Smooth muscle cell (in vitro differentiated cells): ENCODE measurements at regions not wholly inside any gene's neighbourhood (a gene's known extent, or its start where the extent isn't known, plus 50 kb on each side); places are given as distances from the start of the nearest gene placed in this dataset.
"Not testable (repeated sequence)": the region's sequence is repeated elsewhere in the genome, so short reads cannot be mapped to it uniquely, and the experiment has no call there.

Experiments used
- DNase-seq: peaks from one replicate; lab custom pipeline; 2025; ENCODE audit not compliant: unreplicated experiment; lab: John Stamatoyannopoulos, UW
- H2AFZ ChIP-seq: fragments of 200-600 bp; sonication (generic); 2 replicates; pipeline ENCODE4 v1.6.0; 2016; ENCODE audit warnings: antibody characterized with exemption, low read depth, mild to moderate bottlenecking
- H3F3A ChIP-seq: fragments of 200-600 bp; sonication (generic); 2 replicates; pipeline ENCODE4 v1.6.0; 2017; ENCODE audit warnings: antibody characterized with exemption, low read depth
- H3K27ac ChIP-seq: fragments of 200-600 bp; sonication (generic); 2 replicates; pipeline ENCODE4 v1.5.1; 2016; ENCODE audit warnings: low read depth, mild to moderate bottlenecking
- H3K27me3 ChIP-seq: fragments of 200-600 bp; sonication (generic); 2 replicates; pipeline ENCODE4 v1.6.1; 2016; ENCODE audit warnings: low read depth, mild to moderate bottlenecking
- H3K36me3 ChIP-seq: fragments of 200-600 bp; sonication (generic); 2 replicates; pipeline ENCODE4 v1.5.1; 2016; ENCODE audit warnings: low read depth
- H3K4me1 ChIP-seq: fragments of 200-600 bp; sonication (generic); 2 replicates; pipeline ENCODE4 v1.5.1; 2016; ENCODE audit warnings: low read depth
- H3K4me2 ChIP-seq: fragments of 200-600 bp; sonication (generic); 2 replicates; pipeline ENCODE4 v1.6.0; 2016; ENCODE audit warnings: mild to moderate bottlenecking
- H3K4me3 ChIP-seq: fragments of 200-600 bp; sonication (generic); 2 replicates; pipeline ENCODE4 v1.5.1; 2016; ENCODE audit warnings: mild to moderate bottlenecking
- H3K79me2 ChIP-seq: fragments of 200-600 bp; sonication (generic); 2 replicates; pipeline ENCODE4 v1.6.0; 2016; ENCODE audit warnings: low read depth, mild to moderate bottlenecking
- H3K9ac ChIP-seq: fragments of 200-600 bp; sonication (generic); 2 replicates; pipeline ENCODE4 v1.6.0; 2016; ENCODE audit warnings: low read depth
- H3K9me3 ChIP-seq: fragments of 200-600 bp; sonication (generic); replicated peaks from 2 replicates; pipeline ENCODE4 v1.5.1; 2016; ENCODE audit warnings: low read depth
- H4K20me1 ChIP-seq: fragments of 200-600 bp; sonication (generic); 2 replicates; pipeline ENCODE4 v1.6.0; 2016; ENCODE audit warnings: low read depth
- WGBS: methylation state at CpG from one replicate; pipeline ENCODE4 v1.1.7; 2016; ENCODE audit warnings: low lambda C conversion rate; 5-methylcytosine and 5-hydroxymethylcytosine counted together
- TF ChIP-seq, protein P1 (sequence below): fragments of 200-600 bp; sonication (generic); IDR thresholded peaks from 2 replicates; pipeline ENCODE4 v1.5.1; 2017; ENCODE audit warnings: borderline replicate concordance, mild to moderate bottlenecking, antibody characterized with exemption; ENCODE audit not compliant: insufficient read depth, poor library complexity, severe bottlenecking

DNA sequence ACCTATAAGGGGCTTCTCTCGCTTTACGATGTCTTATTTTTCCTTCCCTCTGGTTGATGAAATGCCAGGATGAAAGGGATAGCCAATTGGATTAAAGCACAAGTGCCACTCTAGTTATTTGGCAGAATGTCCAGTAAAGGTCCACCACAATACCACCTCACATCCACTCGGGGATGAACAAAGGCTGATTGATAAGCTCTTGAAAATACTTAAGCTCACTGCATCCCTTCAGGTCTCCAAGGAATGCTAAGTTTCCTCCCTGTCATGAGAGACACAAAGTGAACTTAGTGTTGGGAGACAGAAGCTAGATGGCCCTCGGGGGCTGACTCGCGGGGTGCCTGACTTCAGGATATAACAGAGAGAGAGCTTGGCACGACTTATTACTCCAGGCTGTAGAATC, 185.9 kb upstream of the ZNF644 start:
- H3K9me3 ChIP-seq, H4K20me1 ChIP-seq, H3K79me2 ChIP-seq, H3K4me3 ChIP-seq, H2AFZ ChIP-seq, H3K27ac ChIP-seq, H3K27me3 ChIP-seq, H3K4me2 ChIP-seq, H3K9ac ChIP-seq, H3K36me3 ChIP-seq, H3K4me1 ChIP-seq, DNase-seq, H3F3A ChIP-seq: not testable (repeated sequence)
- 91% methylated on average over 7 of the region's 7 CpGs for WGBS

DNA sequence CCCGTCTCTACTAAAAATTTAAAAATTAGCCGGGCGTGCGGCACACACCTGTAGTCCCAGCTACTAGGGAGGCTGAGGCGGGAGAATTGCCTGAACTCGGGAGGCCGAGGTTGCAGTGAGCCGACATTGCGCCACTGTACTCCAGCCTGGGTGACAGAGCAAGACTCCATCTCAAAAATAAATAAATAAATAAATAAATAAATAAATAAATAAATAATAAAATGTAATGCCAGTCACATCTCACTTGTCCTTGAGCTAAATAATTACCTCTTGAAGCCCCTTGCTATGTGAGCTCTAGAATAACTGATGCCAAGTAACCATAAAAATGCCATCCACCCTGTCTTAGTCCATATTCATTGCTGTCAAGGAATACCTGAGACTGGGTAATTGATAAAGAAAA, 182.3 kb upstream of the ZNF644 start:
- not testable (repeated sequence) for H3K27me3 ChIP-seq, H3K4me2 ChIP-seq, H3K79me2 ChIP-seq, H2AFZ ChIP-seq, DNase-seq, H3K4me1 ChIP-seq, H4K20me1 ChIP-seq, H3F3A ChIP-seq, H3K4me3 ChIP-seq, H3K36me3 ChIP-seq, H3K27ac ChIP-seq, H3K9me3 ChIP-seq, H3K9ac ChIP-seq
- WGBS = 97% methylated on average over 9 of the region's 9 CpGs

DNA sequence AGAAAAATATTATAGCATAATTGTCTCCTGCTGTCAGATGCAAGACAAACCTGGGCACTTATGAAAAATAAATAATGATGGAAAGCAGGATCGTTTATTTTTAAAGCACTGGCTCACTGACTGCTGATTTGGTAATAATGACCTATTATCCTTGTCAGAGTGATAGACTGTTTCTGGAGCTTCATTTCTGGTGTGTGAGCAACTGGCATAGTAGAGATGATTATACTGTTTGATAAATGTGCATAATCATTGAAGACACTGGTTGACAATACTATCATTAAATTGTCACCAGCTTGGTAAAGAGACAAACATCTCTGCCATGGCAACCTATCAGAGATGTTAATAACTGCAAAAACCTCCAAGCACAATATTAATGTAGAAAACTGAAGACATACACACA, 179.9 kb upstream of the ZNF644 start:
- H3K4me1 ChIP-seq = no peaks in the 10 kb centered on the region
- no peaks in the 10 kb centered on the region for H3K27me3 ChIP-seq
- 97% methylated on average over 1 of the region's 1 CpG for WGBS
- no peak overlapping the region for H3K9ac ChIP-seq
- DNase-seq = no peak
- H3K79me2 ChIP-seq = no peaks in the 10 kb centered on the region
- no peak overlapping the region for H3K4me2 ChIP-seq
- TF ChIP-seq, protein P1, sequence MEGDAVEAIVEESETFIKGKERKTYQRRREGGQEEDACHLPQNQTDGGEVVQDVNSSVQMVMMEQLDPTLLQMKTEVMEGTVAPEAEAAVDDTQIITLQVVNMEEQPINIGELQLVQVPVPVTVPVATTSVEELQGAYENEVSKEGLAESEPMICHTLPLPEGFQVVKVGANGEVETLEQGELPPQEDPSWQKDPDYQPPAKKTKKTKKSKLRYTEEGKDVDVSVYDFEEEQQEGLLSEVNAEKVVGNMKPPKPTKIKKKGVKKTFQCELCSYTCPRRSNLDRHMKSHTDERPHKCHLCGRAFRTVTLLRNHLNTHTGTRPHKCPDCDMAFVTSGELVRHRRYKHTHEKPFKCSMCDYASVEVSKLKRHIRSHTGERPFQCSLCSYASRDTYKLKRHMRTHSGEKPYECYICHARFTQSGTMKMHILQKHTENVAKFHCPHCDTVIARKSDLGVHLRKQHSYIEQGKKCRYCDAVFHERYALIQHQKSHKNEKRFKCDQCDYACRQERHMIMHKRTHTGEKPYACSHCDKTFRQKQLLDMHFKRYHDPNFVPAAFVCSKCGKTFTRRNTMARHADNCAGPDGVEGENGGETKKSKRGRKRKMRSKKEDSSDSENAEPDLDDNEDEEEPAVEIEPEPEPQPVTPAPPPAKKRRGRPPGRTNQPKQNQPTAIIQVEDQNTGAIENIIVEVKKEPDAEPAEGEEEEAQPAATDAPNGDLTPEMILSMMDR = no peak
- no peaks in the 10 kb centered on the region for H3F3A ChIP-seq
- H3K4me3 ChIP-seq = no peak overlapping the region
- no peaks in the 10 kb centered on the region for H3K9me3 ChIP-seq
- no peak overlapping the region for H2AFZ ChIP-seq
- no peak overlapping the region for H3K27ac ChIP-seq
- H3K36me3 ChIP-seq = no peaks in the 10 kb centered on the region
- H4K20me1 ChIP-seq = no peaks in the 10 kb centered on the region

DNA sequence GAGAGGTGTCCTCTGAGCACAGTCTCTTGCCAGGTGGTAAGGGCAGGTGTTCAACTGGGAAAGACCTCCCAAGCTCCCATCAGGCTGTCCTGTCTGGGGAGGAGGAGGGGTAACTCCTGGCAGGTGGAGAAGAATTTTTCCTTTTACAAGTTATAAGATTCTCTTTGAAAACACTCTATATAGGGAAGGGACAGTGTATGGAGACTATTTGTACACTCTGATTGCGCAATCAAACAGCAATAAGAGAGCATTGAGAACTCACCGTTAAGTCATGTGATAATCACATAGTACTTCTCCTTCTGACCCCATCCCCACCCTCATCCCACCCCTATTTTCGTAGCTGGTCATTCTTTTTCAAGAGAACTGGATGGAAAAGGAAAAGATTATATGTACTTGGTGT, 179.3 kb upstream of the ZNF644 start:
- 81% methylated on average over 3 of the region's 3 CpGs for WGBS
- DNase-seq = no peak
- Histone ChIP-seq H3K36me3 (no peaks in the 10 kb centered on the region), H3K4me2 (no peak overlapping the region), H3K27ac (no peak overlapping the region), H3K9me3 (no peaks in the 10 kb centered on the region), H3K9ac (no peak overlapping the region), H2AFZ (no peak overlapping the region), H3K4me3 (no peak overlapping the region), H3K4me1 (no peaks in the 10 kb centered on the region), H3K27me3 (no peaks in the 10 kb centered on the region), H3K79me2 (no peaks in the 10 kb centered on the region), H3F3A (no peaks in the 10 kb centered on the region), H4K20me1 (no peaks in the 10 kb centered on the region)
- TF ChIP-seq, protein P1 = no peak

DNA sequence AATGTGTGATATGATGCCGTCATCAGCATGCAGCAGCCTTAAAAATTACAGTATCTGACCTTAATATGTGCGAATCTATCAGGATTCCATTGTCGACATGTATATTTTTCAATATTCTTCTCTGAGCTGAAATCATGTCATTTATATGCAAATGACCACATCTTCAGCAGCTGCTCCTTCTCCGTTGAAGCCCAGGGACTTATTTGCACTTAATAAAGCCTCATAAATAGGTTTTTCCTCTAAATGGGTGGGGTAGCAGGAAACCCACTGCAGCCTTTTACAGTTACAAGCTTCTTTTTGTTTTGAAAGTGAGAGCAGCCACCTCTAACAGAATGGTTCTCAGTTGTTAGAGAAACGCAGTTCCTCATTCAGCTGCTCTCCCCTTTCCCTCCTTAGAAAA, 178.8 kb upstream of the ZNF644 start:
- Histone ChIP-seq H3K9ac (no peak overlapping the region), H3K4me1 (no peaks in the 10 kb centered on the region), H3K4me2 (no peak overlapping the region), H3K79me2 (no peaks in the 10 kb centered on the region), H4K20me1 (no peaks in the 10 kb centered on the region), H3K9me3 (no peaks in the 10 kb centered on the region), H3K27ac (no peak overlapping the region), H2AFZ (no peak overlapping the region), H3K36me3 (no peaks in the 10 kb centered on the region), H3F3A (no peaks in the 10 kb centered on the region), H3K4me3 (no peak overlapping the region), H3K27me3 (no peaks in the 10 kb centered on the region)
- no peak for DNase-seq
- WGBS = 78% methylated on average over 5 of the region's 5 CpGs
- TF ChIP-seq, protein P1 = no peak
